ENCODE measurements at regions not wholly inside any gene's neighbourhood (a gene's known extent, or its start where the extent isn't known, plus 50 kb on each side); places are given as distances from the start of the nearest gene placed in this dataset.

DNA sequence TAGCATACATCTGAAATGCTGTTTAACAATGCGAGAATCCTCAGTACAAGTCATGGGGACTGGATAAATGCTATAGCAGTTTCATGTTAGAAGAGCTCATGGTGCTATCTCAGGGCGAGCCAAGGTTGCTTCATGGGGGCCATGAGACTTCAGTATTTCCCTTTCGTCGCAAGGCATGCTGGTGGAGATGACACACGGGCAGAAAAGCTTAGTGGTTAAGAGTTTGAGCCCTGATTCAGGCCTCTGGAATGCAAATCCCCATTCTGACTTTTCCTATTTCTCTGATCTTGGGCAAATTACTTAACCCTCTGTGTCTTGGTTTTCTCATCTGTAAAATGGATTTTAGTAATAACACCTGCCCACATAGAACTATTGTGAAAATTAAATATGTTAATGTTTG lies 57.4 kb upstream of the EPHA4 start:
- H3K4me1 Mint-ChIP-seq: no peaks in the 10 kb centered on the region
- no peaks in the 10 kb centered on the region for H3K9me3 Mint-ChIP-seq
- no peak overlapping the region for H3K4me3 Mint-ChIP-seq
- H3K36me3 Mint-ChIP-seq: no peaks in the 10 kb centered on the region
- no peaks in the 10 kb centered on the region for H3K27me3 Mint-ChIP-seq
- no peak overlapping the region for H3K27ac Mint-ChIP-seq

DNA sequence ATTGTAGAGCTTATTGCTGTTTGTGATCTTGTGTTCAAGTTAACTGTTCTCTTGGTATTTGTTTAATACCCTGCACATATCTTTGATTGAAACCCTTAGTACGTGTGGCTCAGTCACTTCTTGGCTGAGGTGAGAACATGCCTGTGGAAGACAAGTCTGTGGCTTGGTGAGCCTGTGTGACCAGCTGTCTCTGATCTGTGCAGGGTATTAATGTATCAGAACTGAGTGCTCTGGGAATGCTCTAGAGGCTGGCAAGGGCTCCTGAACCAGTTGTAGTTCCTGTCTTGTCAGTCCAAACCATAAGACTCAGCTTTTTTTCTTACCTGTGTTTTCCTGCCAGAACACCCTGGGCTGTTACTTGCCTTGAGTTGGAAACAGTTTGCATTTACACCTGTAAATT lies 52.4 kb upstream of the EPHA4 start:
- Mint-ChIP-seq H3K27ac (no peak overlapping the region), H3K9me3 (no peaks in the 10 kb centered on the region), H3K36me3 (no peaks in the 10 kb centered on the region), H3K4me1 (no peaks in the 10 kb centered on the region), H3K27me3 (no peaks in the 10 kb centered on the region), H3K4me3 (no peak overlapping the region)

All from IgD-negative memory B cell (primary cell).